ENCODE measurements at regions not wholly inside any gene's neighbourhood (a gene's known extent, or its start where the extent isn't known, plus 50 kb on each side); places are given as distances from the start of the nearest gene placed in this dataset.

DNA sequence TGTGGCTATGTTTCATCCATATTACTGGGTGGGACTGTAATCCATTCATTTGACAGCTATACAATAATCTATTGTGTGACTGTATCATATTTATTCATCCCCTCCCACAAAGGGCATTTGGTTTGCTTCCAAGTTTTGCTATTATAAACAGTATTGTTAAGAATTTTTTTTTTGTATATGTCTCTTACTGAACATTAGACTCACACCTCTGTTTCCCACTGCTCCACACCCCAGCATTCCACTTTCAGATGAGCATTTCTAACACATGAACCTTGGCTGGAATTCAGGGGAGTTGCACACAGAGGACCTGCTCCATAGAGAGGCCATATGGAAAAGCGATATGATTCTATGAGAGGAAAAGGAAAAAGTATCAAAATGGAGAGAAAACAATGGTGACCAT lies 81.6 kb upstream of the DKK2 start:
- Histone ChIP-seq H3K9me3 (ENCODE audit: severe bottlenecking) (no peaks in the 10 kb centered on the region), H3K27ac (ENCODE audit: poor library complexity, severe bottlenecking) (no peak overlapping the region), H3K4me1 (ENCODE audit: insufficient read depth, poor library complexity, severe bottlenecking) (no peaks in the 10 kb centered on the region), H3K4me3 (ENCODE audit: severe bottlenecking) (no peak overlapping the region), H3K27me3 (ENCODE audit: insufficient read depth, poor library complexity, severe bottlenecking) (no peaks in the 10 kb centered on the region), H3K36me3 (ENCODE audit: low read depth) (no peaks in the 10 kb centered on the region)
- no peak for ATAC-seq (ENCODE audit: low read depth)
- TF ChIP-seq CTCF (IDR thresholded peaks at IDR 0.05; ENCODE audit: poor library complexity, severe bottlenecking), result no peak
- no peak for DNase-seq (ENCODE audit: low spot score)

GRCh38 chr4:107115185-107115847 lies 79.2 kb upstream of the DKK2 start:
- no peak for TF ChIP-seq CTCF (IDR thresholded peaks at IDR 0.05; ENCODE audit: poor library complexity, severe bottlenecking)
- no peak for DNase-seq (ENCODE audit: low spot score)
- Histone ChIP-seq H3K36me3 (ENCODE audit: low read depth) (no peaks in the 10 kb centered on the region), H3K4me3 (ENCODE audit: severe bottlenecking) (no peak overlapping the region), H3K27me3 (ENCODE audit: insufficient read depth, poor library complexity, severe bottlenecking) (no peaks in the 10 kb centered on the region), H3K4me1 (ENCODE audit: insufficient read depth, poor library complexity, severe bottlenecking) (no peaks in the 10 kb centered on the region), H3K9me3 (ENCODE audit: severe bottlenecking) (peaks cover 1% of the 10 kb centered on the region), H3K27ac (ENCODE audit: poor library complexity, severe bottlenecking) (no peak overlapping the region)
- ATAC-seq (ENCODE audit: low read depth), result no peak

- ATAC-seq (ENCODE audit: low read depth) (no peak), DNase-seq (ENCODE audit: low spot score) (no peak)
- Histone ChIP-seq H3K27me3 (ENCODE audit: insufficient read depth, poor library complexity, severe bottlenecking) (no peaks in the 10 kb centered on the region), H3K36me3 (ENCODE audit: low read depth) (no peaks in the 10 kb centered on the region), H3K27ac (ENCODE audit: poor library complexity, severe bottlenecking) (no peak overlapping the region), H3K4me1 (ENCODE audit: insufficient read depth, poor library complexity, severe bottlenecking) (no peaks in the 10 kb centered on the region), H3K4me3 (ENCODE audit: severe bottlenecking) (no peak overlapping the region), H3K9me3 (ENCODE audit: severe bottlenecking) (peaks cover 1% of the 10 kb centered on the region)
- TF ChIP-seq CTCF (IDR thresholded peaks at IDR 0.05; ENCODE audit: poor library complexity, severe bottlenecking), result no peak
These were observed 77.9 kb upstream of the DKK2 start for GRCh38 chr4:107114059-107114458.

DNA sequence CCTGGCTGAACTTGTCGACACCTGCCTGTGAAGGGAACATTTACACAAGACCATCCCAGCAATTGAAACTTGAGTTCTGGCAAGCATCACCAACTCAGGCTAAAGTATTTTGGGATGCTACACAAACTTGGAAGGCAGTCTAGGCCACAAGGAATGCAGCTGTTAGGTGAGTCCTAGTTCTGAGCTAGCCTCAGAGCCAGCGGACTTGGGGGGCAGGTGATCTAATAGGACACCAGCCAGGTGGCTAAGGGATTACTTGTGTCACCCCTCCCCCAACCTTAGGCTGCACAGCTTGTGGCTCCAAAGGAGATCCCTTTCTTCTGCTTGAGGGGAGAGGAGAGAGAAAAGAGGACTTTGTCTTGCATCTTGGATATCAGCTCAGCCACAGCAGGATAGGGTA lies 62.3 kb upstream of the DKK2 start:
- no peak for ATAC-seq (ENCODE audit: low read depth)
- H3K36me3 ChIP-seq (ENCODE audit: low read depth), result no peaks in the 10 kb centered on the region
- no peaks in the 10 kb centered on the region for H3K4me1 ChIP-seq (ENCODE audit: insufficient read depth, poor library complexity, severe bottlenecking)
- no peaks in the 10 kb centered on the region for H3K27me3 ChIP-seq (ENCODE audit: insufficient read depth, poor library complexity, severe bottlenecking)
- H3K9me3 ChIP-seq (ENCODE audit: severe bottlenecking), result no peaks in the 10 kb centered on the region
- no peak for TF ChIP-seq CTCF (IDR thresholded peaks at IDR 0.05; ENCODE audit: poor library complexity, severe bottlenecking)
- H3K4me3 ChIP-seq (ENCODE audit: severe bottlenecking), result no peak overlapping the region
- H3K27ac ChIP-seq (ENCODE audit: poor library complexity, severe bottlenecking), result no peak overlapping the region
- no peak for DNase-seq (ENCODE audit: low spot score)

- no peaks in the 10 kb centered on the region for H3K27me3 ChIP-seq (ENCODE audit: insufficient read depth, poor library complexity, severe bottlenecking)
- no peak overlapping the region for H3K27ac ChIP-seq (ENCODE audit: poor library complexity, severe bottlenecking)
- H3K4me3 ChIP-seq (ENCODE audit: severe bottlenecking), result no peak overlapping the region
- no peak for DNase-seq (ENCODE audit: low spot score)
- TF ChIP-seq CTCF (IDR thresholded peaks at IDR 0.05; ENCODE audit: poor library complexity, severe bottlenecking), result no peak
- H3K36me3 ChIP-seq (ENCODE audit: low read depth), result no peaks in the 10 kb centered on the region
- H3K4me1 ChIP-seq (ENCODE audit: insufficient read depth, poor library complexity, severe bottlenecking), result no peaks in the 10 kb centered on the region
- ATAC-seq (ENCODE audit: low read depth), result no peak
- no peaks in the 10 kb centered on the region for H3K9me3 ChIP-seq (ENCODE audit: severe bottlenecking)
These were observed 58.9 kb upstream of the DKK2 start for GRCh38 chr4:107094976-107095375.

Measured in RWPE2 (cell line).